ENCODE measurements at regions not wholly inside any gene's neighbourhood (a gene's known extent, or its start where the extent isn't known, plus 50 kb on each side); places are given as distances from the start of the nearest gene placed in this dataset.

- TF ChIP-seq CTCF (IDR thresholded peaks at IDR 0.05) = no peak
- TF ChIP-seq POLR2A (IDR thresholded peaks at IDR 0.05) = no peak
Measured at GRCh38 chr5:128904805-128905567, 60.3 kb upstream of the SLC27A6 start.

Measured in esophagus squamous epithelium (tissue), 4 donors.